Bronchial epithelial cell (primary cell): ENCODE measurements at regions not wholly inside any gene's neighbourhood (a gene's known extent, or its start where the extent isn't known, plus 50 kb on each side); places are given as distances from the start of the nearest gene placed in this dataset.

ENCODE experiments used
- DNase-seq: peaks from one replicate; pipeline ENCODE4 v3.0.0-alpha.2; 2010; ENCODE audit warnings: low read depth
- FAIRE-seq: peaks from 2 replicates; lab custom pipeline; 2011; peaks lifted over from hg19 to GRCh38; lab: Jason Lieb, UNC
- H3K27me3 ChIP-seq: 2 replicates; pipeline ENCODE4 v1.5.1; 2011; ENCODE audit warnings: low read length; ENCODE audit not compliant: control insufficient read depth, insufficient read depth
- H3K36me3 ChIP-seq: 2 replicates; pipeline ENCODE4 v1.5.1; 2011; ENCODE audit warnings: low read length; ENCODE audit not compliant: control insufficient read depth, insufficient read depth
- H3K4me3 ChIP-seq: 2 replicates; pipeline ENCODE4 v1.5.1; 2011; ENCODE audit warnings: mild to moderate bottlenecking, low read depth, low read length, control low read depth
- TF ChIP-seq, protein P1 (sequence below): IDR thresholded peaks from 2 replicates; pipeline ENCODE4 v1.5.1; 2011; ENCODE audit warnings: mild to moderate bottlenecking, moderate library complexity, low read length, control low read depth, inconsistent platforms; ENCODE audit not compliant: insufficient read depth, severe bottlenecking

DNA sequence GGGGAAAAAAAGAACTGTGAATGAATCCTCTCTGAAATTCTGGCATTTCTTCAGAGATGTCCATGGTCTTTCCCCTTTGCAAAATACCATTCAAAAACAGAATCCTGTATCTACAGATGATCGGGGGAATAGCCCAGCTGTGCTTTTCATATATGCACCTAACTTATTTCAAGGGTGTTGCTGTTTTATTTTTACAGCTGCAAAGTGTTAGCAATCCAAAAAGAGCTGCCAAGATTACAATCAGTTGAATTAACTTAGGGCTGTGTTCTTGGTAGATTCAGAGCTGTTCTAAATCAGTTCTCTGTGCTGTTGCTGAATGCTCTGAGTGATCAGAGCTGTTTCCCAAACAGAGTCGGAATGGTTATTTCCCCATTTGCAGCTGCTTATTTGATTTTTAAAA lies 175.7 kb upstream of the SEMA6D start:
- Histone ChIP-seq H3K27me3 (no peaks in the 10 kb centered on the region), H3K4me3 (no peak overlapping the region), H3K36me3 (no peaks in the 10 kb centered on the region)
- FAIRE-seq (no peak), DNase-seq (no peak)
- TF ChIP-seq, protein P1, sequence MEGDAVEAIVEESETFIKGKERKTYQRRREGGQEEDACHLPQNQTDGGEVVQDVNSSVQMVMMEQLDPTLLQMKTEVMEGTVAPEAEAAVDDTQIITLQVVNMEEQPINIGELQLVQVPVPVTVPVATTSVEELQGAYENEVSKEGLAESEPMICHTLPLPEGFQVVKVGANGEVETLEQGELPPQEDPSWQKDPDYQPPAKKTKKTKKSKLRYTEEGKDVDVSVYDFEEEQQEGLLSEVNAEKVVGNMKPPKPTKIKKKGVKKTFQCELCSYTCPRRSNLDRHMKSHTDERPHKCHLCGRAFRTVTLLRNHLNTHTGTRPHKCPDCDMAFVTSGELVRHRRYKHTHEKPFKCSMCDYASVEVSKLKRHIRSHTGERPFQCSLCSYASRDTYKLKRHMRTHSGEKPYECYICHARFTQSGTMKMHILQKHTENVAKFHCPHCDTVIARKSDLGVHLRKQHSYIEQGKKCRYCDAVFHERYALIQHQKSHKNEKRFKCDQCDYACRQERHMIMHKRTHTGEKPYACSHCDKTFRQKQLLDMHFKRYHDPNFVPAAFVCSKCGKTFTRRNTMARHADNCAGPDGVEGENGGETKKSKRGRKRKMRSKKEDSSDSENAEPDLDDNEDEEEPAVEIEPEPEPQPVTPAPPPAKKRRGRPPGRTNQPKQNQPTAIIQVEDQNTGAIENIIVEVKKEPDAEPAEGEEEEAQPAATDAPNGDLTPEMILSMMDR: no peak

DNA sequence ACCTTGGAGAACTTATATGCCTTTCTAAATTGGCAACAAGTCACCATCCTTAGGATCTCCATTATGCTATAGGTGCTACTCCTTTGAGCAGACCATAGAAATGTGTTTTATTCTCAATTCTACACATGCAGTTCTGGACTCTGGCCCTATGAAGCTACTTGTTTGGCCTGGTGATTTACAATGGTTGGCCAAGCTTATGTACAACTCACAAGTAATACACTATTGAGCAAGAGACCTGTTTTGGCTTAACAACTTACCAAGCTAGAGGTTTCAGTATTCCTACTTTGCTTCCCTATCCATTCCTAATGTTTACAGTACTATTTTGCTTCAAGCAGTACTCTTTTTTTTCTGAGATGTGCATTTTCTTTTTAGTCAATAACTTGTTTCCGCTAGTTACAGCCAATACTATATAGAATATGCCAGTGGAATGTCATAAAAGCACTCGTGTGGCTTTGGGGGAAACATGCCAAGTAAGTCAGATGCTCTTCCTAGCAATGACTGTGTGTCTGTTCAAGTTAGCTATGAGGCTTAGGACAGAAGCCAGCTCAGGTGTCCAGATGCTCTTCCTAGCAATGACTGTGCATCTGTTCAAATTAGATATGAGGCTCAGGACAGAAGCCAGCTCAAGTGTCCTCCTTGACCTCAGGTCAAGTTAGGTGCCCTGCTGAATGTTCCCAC lies 174.9 kb upstream of the SEMA6D start:
- Histone ChIP-seq H3K27me3 (no peaks in the 10 kb centered on the region), H3K36me3 (no peaks in the 10 kb centered on the region), H3K4me3 (no peak overlapping the region)
- DNase-seq (no peak), FAIRE-seq (no peak)
- TF ChIP-seq, protein P1: no peak

DNA sequence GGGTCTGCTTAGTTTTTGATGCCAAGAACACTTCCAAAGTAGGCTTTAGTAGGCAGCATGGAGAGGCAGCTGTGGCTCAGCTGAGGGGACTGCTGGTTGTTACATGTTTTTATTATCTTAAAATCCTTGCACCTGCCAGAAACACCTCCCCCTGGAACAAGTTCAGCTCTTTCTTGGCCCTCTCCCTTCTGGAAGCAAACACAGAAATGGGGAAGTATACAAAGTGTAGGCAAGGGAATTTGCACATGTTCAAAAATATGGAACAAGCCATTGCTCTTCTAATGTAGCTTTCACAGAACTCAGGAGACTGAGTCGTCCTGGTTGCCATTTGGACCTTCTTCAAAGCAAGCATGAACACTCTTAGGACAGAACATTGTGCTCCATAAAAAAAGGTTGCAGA lies 169.1 kb upstream of the SEMA6D start:
- H3K4me3 ChIP-seq: no peak overlapping the region
- TF ChIP-seq, protein P1: no peak

DNA sequence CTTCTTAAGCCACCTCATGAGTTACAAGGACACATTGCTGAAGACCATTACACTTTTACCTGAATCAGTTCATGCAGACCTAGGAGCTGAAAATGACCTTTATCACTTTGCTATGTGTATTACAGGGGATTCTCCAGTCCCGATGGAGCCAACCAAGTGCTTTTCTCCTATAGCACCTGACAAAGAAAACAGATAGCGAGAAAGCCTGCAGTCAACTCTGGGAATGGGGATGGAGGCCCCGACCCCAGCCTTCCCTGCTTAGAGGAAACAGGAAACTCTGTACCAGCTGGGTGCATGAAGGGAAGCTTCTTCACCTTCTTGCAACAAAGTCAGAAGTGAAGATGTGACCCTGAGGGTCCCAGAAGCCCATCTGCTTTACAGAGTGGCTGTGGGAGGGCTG lies 168.3 kb upstream of the SEMA6D start:
- FAIRE-seq (no peak), DNase-seq (no peak)
- H3K4me3 ChIP-seq: no peak overlapping the region
- H3K27me3 ChIP-seq: peaks cover 2% of the 10 kb centered on the region
- TF ChIP-seq, protein P1: no peak
- no peaks in the 10 kb centered on the region for H3K36me3 ChIP-seq

More for the DNA sequence above, 169.1 kb upstream of the SEMA6D start:
- Histone ChIP-seq H3K27me3 (peaks cover 2% of the 10 kb centered on the region), H3K36me3 (no peaks in the 10 kb centered on the region)
- no peak for DNase-seq
- no peak for FAIRE-seq

DNA sequence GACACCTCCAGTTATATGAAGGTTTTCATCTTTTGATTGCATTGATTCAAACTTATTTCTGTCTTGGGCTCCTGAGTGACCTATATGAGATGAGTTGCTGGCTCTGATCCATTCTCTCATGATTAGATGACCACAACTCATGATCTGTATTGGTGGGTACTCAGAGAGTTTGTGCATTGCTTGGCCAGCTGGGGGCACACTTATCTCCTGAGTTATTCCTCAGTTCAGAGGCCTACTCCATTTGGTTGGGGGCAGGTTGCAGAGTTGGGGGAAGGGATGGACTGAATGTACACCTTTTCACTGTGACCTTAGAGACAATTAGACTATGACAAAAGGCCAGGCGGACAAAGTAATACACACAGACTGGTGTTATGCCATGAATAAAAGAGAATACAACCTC lies 166.2 kb upstream of the SEMA6D start:
- TF ChIP-seq, protein P1: no peak
- Histone ChIP-seq H3K27me3 (peaks cover 2% of the 10 kb centered on the region), H3K36me3 (no peaks in the 10 kb centered on the region), H3K4me3 (no peak overlapping the region)
- peak; percentile 9 for DNase-seq
- peak; percentile 64 for FAIRE-seq

DNA sequence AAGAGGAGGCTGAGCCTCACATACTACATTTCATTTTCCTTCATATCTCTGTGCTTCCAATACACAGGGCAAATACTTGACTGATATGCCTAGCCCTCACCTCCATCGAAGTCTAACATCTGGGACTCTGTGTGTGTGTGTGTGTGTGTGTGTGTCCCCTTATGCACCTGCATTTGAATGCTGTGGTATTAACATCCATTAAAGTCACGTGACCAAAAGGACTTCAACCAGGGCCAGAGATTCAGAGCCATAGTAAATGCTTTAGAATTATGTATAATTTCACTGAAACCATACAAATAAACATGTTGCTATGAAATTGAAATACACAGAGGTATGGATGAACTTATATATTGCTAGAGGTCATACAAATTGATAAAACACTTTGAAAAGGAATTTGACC lies 165.8 kb upstream of the SEMA6D start:
- Histone ChIP-seq H3K27me3 (peaks cover 2% of the 10 kb centered on the region), H3K4me3 (no peak overlapping the region), H3K36me3 (no peaks in the 10 kb centered on the region)
- TF ChIP-seq, protein P1: no peak
- DNase-seq (no peak), FAIRE-seq (no peak)
